AG09319 (cell line): ENCODE measurements at regions not wholly inside any gene's neighbourhood (a gene's known extent, or its start where the extent isn't known, plus 50 kb on each side); places are given as distances from the start of the nearest gene placed in this dataset.

Experiments used
- DNase-seq: peaks from one replicate; pipeline ENCODE4 v3.0.0-alpha.2; 2010; ENCODE audit warnings: low read depth; ENCODE audit errors: extremely low read depth
- CTCF ChIP-seq: IDR thresholded peaks from 2 replicates; pipeline ENCODE4 v1.5.1; 2011; ENCODE audit warnings: low read depth, mild to moderate bottlenecking, inconsistent platforms, low read length, moderate library complexity

DNA sequence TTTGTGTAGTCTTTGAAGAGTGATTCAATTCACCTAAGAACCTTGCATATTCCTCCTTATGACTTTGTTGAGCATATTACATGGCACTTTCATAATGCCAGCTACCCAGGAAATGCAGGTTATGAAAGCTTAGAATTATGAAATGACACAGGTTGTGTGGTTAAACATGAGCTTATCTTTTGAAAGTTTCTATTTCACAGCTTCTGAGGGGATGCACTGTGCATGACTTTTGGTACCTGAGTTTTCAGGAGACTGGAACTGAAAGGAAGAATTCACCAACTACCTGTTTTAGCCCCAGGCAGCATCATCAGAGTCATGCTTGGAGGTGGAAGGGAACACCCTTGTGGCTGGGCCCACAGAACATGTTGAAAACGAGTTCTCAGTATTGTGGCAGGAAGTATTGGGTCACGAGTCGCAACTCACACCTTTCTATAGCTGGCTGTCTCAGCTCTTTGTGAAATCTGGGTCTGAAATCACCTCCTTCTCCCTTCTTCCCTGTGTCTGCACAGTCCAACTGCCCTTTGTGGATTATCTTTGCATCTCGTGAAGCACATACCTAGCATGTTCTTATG, 228.2 kb downstream of the PTEN start:
- no peak for TF ChIP-seq CTCF
- DNase-seq = no peak

GRCh38 chr10:88092265-88092664, 228.8 kb downstream of the PTEN start:
- no peak for DNase-seq
- TF ChIP-seq CTCF = no peak

- DNase-seq = no peak
- no peak for TF ChIP-seq CTCF
Measured at GRCh38 chr10:88092973-88093372, 229.5 kb downstream of the PTEN start.

DNA sequence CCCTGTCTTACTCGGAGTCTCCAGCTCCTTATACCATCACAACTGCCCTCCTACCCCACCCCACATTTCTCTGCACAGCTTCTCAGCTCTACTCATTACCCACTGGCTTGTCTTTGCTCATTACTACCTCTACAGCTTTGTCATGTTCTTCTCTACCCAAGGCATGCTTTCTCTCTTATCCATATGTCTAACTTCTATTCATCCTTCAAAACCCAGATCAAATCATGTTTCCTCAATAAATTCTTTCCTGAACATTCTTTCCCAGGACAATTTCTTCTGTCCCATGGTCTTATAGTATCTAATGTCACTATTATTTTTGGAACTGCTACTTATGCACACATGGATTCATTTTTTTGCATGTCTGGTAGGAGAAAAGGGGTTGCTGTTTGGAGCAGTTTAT, 231.4 kb downstream of the PTEN start:
- TF ChIP-seq CTCF = no peak
- DNase-seq = no peak

GRCh38 chr10:88095223-88095721, 231.8 kb downstream of the PTEN start:
- no peak for TF ChIP-seq CTCF
- no peak for DNase-seq

DNA sequence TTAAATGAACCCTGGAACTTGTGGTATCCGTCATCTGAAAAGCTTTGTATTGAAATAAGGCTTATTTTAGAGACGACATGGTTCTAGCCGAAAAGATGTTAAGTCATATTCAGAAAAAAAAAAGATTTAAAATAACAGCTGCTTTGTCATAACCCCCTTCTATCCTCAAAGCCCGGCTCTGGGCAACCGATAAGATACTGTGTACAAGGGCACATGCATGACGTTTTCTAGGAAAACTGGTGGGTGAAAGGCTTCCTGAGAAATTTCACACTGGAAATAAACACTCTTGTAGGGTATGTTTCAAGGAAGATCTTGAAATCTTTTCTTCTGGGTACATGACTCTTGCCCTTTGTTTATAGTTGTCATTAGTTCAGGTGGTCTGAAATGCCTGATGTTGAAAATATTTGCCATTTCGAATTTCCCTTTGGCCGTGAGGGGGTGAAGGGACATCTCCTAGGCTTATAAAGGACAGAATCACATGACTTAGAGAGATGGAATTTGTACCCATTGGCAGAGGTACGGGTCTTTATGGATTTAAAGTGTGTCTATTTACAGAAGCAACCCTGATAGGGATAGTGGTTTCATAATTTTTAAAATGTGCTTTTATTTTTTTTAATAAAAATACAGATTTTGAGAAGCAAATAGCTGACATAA, 232.5 kb downstream of the PTEN start:
- no peak for DNase-seq
- no peak for TF ChIP-seq CTCF

- no peak for TF ChIP-seq CTCF
- DNase-seq = no peak
Measured at GRCh38 chr10:88097092-88097516, 233.7 kb downstream of the PTEN start.
